ENCODE measurements at regions not wholly inside any gene's neighbourhood (a gene's known extent, or its start where the extent isn't known, plus 50 kb on each side); places are given as distances from the start of the nearest gene placed in this dataset.

DNA sequence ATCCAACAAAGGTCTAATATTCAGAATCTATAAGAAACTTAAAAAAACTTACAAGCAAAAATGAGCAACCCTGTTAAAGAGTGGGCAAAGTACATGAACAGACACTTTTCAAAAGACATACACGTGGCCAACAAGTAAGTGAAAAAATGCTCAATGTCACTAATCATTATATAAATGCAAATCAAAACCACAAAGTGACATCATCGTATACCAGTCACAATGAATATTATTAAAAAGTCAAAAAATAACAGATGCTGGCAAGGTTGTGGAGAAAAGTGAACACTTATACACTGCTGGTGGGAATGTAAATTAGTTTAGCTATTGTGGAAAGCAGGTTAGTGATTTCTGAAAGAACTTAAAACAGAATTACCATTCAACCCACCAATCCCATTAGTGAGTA lies 199.1 kb downstream of the SNAPC1 start:
- DNase-seq = no peak
- Histone ChIP-seq H3K4me3 (no peak overlapping the region), H3K4me1 (replicated peaks in 1 of 2) (no peaks in the 10 kb centered on the region), H3K27ac (no peak overlapping the region), H3K9me3 (replicated peaks in 1 of 3) (no peaks in the 10 kb centered on the region), H3K27me3 (no peaks in the 10 kb centered on the region), H3K36me3 (replicated peaks in 1 of 2) (no peaks in the 10 kb centered on the region)
- WGBS, 4 donors = 73 to 80% (median 76%) methylated on average over 2 of the region's 2 CpGs
- TF ChIP-seq, protein P1, sequence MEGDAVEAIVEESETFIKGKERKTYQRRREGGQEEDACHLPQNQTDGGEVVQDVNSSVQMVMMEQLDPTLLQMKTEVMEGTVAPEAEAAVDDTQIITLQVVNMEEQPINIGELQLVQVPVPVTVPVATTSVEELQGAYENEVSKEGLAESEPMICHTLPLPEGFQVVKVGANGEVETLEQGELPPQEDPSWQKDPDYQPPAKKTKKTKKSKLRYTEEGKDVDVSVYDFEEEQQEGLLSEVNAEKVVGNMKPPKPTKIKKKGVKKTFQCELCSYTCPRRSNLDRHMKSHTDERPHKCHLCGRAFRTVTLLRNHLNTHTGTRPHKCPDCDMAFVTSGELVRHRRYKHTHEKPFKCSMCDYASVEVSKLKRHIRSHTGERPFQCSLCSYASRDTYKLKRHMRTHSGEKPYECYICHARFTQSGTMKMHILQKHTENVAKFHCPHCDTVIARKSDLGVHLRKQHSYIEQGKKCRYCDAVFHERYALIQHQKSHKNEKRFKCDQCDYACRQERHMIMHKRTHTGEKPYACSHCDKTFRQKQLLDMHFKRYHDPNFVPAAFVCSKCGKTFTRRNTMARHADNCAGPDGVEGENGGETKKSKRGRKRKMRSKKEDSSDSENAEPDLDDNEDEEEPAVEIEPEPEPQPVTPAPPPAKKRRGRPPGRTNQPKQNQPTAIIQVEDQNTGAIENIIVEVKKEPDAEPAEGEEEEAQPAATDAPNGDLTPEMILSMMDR (IDR thresholded peaks at IDR 0.05) = no peak
- TF ChIP-seq POLR2A (IDR thresholded peaks at IDR 0.05) = no peak
- intact Hi-C loops (cut with DNase I) = no loop called here

DNA sequence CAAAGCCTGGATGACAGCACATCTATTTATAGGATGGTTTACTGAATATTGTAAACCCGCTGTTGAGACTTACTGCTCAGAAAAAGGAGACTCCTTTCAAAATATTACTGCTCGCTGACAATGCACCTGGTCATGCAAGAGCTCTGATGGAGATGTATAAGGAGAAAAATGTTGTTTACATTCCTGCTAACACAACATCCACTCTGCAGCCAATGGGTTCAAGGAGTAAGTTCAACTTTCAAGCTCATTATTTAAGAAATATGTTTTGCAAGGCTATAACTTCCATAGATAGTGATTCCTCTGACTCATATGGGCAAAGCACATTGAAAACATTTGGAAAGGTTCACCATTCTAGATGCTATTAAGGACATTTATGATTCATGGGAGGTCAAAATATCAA lies 201.7 kb downstream of the SNAPC1 start:
- Histone ChIP-seq H3K4me1 (replicated peaks in 1 of 2) (no peaks in the 10 kb centered on the region), H3K27ac (no peak overlapping the region), H3K27me3 (no peaks in the 10 kb centered on the region), H3K4me3 (no peak overlapping the region), H3K36me3 (replicated peaks in 1 of 2) (no peaks in the 10 kb centered on the region), H3K9me3 (replicated peaks in 1 of 3) (no peaks in the 10 kb centered on the region)
- no peak for TF ChIP-seq POLR2A (IDR thresholded peaks at IDR 0.05)
- TF ChIP-seq, protein P1 (IDR thresholded peaks at IDR 0.05) = no peak
- no peak for DNase-seq
- 62 to 76% (median 70%) methylated on average over 2 of the region's 2 CpGs for WGBS, 4 donors
- intact Hi-C loops (cut with DNase I) = no loop called here

DNA sequence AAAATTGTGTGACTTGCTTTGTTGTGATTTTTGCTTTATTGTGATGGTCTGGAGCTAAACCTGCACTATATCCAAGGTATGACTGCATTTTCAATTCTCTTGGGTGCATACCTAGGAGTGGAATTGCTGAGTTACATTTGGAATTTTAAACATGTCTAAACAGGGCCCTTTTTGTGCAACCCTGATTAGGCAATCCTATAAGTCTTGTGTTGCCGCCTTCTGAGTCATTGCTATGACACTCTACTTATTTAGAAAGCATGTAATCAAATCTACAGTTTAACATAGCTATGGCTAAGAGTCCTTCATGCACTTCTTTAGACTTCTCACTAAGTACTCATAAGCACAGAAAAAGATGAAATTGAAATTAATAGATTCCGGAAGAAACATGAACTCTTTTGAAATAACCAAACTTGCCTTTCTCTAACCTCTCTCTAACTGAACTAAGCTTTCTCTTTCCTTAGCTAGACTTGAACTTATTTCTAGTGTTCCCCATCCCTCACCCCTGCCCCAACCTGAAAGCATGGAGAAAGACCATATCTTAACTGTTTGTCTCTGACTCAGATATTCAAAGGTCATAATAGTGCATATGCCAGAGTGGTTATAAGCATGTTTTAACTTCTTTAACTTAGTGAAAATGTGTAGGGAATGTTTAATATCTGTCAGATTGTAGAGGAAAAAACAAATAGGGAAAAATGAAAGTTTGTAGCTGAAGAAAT lies 203.0 kb downstream of the SNAPC1 start:
- 90 to 98% (median 91%) methylated on average over 2 of the region's 2 CpGs for WGBS, 4 donors
- Histone ChIP-seq H3K27me3 (no peaks in the 10 kb centered on the region), H3K36me3 (replicated peaks in 1 of 2) (no peaks in the 10 kb centered on the region), H3K4me1 (replicated peaks in 1 of 2) (no peaks in the 10 kb centered on the region), H3K27ac (no peak overlapping the region), H3K9me3 (replicated peaks in 1 of 3) (no peaks in the 10 kb centered on the region), H3K4me3 (no peak overlapping the region)
- DNase-seq = no peak
- intact Hi-C loops (cut with DNase I) = no loop called here
- TF ChIP-seq, protein P1 (IDR thresholded peaks at IDR 0.05) = no peak
- no peak for TF ChIP-seq POLR2A (IDR thresholded peaks at IDR 0.05)

DNA sequence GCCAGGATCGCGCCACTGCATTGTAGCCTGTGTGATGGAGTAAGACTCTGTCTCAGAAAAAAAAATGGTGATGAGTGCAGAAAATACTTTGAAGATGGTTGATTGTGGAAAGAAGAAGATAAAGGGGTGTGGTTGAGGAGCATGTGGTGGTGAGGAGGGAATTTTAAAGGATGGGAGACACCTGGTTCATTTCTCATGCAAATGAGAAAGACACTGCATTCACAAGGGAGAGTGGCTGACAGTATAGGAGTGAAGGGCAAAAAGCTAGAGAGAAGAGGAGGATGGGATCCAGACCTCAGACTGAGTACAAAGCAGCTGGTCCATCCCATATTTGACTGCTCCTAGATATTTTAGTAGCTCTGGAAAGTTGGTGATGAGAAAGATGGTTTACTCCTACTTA lies 206.0 kb downstream of the SNAPC1 start:
- DNase-seq = no peak
- Histone ChIP-seq H3K9me3 (replicated peaks in 1 of 3) (no peaks in the 10 kb centered on the region), H3K4me1 (replicated peaks in 1 of 2) (no peaks in the 10 kb centered on the region), H3K27me3 (no peaks in the 10 kb centered on the region), H3K36me3 (replicated peaks in 1 of 2) (no peaks in the 10 kb centered on the region), H3K4me3 (no peak overlapping the region), H3K27ac (no peak overlapping the region)
- WGBS, 4 donors = 83 to 98% (median 92%) methylated on average over 2 of the region's 2 CpGs
- intact Hi-C loops (cut with DNase I) = no loop called here
- TF ChIP-seq, protein P1 (IDR thresholded peaks at IDR 0.05) = no peak
- TF ChIP-seq POLR2A (IDR thresholded peaks at IDR 0.05) = no peak

All from adrenal gland (tissue), 9 donors.